Activated T-cell treated with anti-CD3 and anti-CD28 coated beads, Interleukin-2, amount 50 U/mL, for 1 hour (primary cell): ENCODE measurements at regions not wholly inside any gene's neighbourhood (a gene's known extent, or its start where the extent isn't known, plus 50 kb on each side); places are given as distances from the start of the nearest gene placed in this dataset.
"Not testable (repeated sequence)": the region's sequence is repeated elsewhere in the genome, so short reads cannot be mapped to it uniquely, and the experiment has no call there.

Experiments used
- DNase-seq: peaks from one replicate; pipeline ENCODE4 v3.0.0-alpha.2; 2020

DNA sequence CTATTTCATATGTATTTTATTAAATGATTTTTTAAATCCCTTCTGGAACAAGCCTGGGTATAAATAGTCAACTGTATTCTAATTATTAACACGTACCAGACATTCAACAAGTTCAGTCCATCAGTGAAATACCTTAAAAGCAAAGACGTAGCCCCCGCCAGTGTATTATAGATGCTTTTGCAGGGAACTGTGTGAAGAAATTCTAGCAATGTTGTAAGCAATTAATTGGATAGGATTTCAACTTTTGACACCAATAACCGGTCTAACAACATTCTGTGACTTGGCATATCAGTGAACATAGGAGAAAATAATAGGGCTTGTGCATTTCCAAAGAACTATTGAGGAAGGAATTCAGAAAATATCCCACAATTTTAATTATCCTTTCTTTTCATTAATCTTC is 67.2 kb upstream of the TGFBR2 start:
- no peak for DNase-seq

DNA sequence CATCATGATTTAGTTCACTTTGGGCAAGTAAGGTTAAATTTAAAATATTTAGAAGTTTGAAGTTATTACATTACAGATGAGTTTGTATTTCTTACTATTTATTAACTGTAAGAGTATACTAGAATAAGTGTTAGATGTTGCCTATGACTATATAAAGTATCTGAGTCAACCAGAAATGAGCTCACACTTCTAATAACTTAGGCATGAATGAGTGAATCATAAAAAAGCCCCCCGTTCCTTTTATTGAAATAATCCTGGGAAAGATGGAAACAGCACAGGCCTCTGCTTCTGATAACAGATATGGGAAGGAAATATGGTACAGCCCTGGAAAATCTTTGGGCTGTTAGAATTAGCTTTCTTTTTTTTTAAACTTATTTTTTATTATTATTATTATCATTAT is 66.6 kb upstream of the TGFBR2 start:
- no peak for DNase-seq

- DNase-seq, result not testable (repeated sequence)
Observed at GRCh38 chr3:30541156-30541555, 65.2 kb upstream of the TGFBR2 start.

- no peak for DNase-seq
Observed at GRCh38 chr3:30542897-30543296, 63.5 kb upstream of the TGFBR2 start.

- no peak for DNase-seq
Observed at GRCh38 chr3:30544812-30545211, 61.6 kb upstream of the TGFBR2 start.

DNA sequence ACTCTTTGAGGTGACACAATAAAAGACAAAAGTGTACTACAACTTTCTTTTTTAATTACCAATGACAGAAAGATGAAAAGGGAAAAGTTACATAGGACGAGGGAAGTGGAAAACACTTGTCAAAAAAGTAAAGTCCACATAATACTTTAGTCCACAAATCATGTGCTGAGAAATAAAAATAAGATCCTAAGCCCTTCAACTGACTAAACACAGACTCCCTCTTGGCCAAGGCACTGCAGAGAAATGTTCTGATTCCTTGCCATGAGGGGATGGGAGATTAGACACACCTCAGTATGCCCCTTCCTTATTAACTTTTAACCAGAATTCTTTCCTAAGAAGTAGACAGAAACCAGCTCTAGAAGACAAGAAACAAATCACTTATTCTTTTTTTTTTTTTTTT is 59.5 kb upstream of the TGFBR2 start:
- DNase-seq, result no peak

DNA sequence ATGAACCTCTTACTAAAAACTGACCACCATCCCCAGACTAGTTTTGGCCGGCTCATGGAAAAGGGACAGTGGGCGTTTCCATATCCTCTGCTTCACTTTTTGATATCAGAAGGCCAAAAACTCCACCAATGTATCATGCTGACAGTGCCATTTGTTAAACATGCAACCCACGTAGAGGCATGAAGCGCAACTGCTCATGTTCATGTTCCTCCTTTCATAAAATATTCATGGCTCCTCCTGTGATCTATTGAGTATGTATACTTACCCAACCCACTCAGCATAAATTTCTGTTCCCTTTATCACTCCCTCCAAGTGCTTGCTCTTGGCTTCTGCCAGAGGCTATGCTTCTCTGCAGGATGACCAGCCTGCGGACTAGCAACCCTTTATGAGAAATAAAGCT is 58.7 kb upstream of the TGFBR2 start:
- no peak for DNase-seq

DNA sequence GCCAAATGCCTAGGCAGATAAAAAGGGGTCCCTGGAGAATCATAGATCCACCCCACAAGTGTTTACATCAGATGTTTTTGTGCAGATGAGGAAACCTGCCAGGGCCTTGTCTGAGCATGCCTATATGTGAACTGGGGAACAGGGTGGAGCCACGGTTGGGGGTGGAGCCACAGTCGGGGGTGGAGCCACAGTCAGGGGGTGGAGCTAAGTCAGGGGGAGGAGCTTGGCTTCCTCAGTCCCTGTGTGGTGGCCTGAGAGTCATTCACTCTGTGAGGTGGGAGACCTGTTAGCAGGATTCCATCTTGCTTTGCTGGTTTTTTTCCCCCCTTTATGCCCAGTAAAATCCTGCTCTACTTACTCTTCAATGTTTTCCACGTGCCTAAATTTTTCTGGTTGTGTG is 57.8 kb upstream of the TGFBR2 start:
- peak; percentile 31 for DNase-seq

DNA sequence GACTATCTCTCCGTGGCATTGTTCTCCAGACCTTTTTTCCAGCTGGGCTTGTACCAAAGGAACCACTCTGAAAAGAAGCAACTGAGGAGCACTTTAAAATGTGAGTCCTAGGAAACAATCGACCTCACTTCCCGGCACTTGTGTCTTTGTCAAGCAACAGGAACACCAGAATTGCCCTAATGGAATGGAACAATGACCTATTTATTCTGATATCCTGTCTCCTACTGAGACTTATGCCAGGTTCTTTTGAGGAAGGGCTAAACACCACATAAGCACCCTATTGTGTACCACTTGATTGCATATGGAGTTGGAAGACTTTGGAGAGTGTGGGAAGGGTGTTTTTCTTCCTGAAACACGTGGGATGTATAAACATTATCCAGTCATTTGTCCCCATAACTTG is 56.8 kb upstream of the TGFBR2 start:
- DNase-seq, result no peak

- DNase-seq, result no peak
Observed at GRCh38 chr3:30550246-30550645, 56.2 kb upstream of the TGFBR2 start.

DNA sequence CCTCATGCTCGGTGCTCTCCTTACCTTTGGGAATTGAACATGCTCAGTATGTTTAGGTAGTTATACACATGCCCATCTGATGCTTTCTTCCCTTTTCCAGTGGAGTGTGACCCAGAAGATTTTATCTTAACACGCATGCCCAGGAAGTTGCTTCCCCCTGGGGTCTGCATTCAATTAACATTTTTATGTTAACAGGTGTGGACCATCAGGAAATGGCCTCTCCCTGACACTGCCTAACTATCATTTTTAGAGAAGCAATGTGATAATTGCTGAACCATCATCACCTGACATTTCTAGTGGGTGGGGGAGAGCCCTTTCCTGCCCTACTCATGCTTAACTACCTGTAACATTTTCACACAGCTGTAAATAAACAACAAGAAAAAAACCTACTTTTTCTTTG is 55.1 kb upstream of the TGFBR2 start:
- no peak for DNase-seq

- no peak for DNase-seq
Observed at GRCh38 chr3:30551927-30552326, 54.5 kb upstream of the TGFBR2 start.

DNA sequence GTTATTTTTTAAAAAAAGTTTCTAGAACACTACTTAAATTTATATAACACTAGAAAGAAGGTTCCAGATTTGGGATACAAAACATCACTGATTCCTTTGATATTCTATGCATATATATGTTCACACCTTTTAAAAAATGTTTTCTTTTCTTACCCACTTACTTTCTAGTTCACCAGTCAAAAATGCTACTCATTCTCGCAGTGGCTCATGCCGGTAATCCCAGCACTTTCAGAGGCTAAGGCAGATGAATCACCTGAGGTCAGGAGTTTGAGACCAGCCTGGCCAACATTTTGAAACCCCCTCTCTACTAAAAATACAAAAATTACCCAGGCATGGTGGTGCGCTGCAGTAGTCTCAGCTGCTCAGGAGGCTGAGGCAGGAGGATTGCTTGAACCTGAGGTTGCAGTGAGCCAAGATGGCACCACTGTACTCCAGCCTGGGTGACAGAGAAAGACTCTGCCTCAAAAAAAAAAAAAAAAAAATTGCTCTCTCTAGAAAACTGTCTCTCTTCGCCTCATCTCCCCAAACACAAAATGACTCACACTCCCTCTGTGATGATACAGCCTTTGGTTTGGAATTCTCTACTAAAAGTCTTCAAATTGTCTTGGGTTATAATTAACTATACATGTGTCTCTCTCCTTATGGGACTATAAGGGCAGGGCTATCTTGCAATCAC is 52.6 kb upstream of the TGFBR2 start:
- no peak for DNase-seq

GRCh38 chr3:30554317-30554690 is 52.1 kb upstream of the TGFBR2 start:
- no peak for DNase-seq

GRCh38 chr3:30555968-30556367 is 50.4 kb upstream of the TGFBR2 start:
- no peak for DNase-seq
